GM19452 (cell line): ENCODE measurements at regions not wholly inside any gene's neighbourhood (a gene's known extent, or its start where the extent isn't known, plus 50 kb on each side); places are given as distances from the start of the nearest gene placed in this dataset.
A peak's percentile ranks its signal among the peaks of the same experiment; 100 is the strongest.

Experiments used
- ATAC-seq: cut with Tn5 transposase; IDR thresholded peaks from one replicate; pipeline ENCODE4 v1.9.1; 2021; ENCODE audit not compliant: unreplicated experiment

DNA sequence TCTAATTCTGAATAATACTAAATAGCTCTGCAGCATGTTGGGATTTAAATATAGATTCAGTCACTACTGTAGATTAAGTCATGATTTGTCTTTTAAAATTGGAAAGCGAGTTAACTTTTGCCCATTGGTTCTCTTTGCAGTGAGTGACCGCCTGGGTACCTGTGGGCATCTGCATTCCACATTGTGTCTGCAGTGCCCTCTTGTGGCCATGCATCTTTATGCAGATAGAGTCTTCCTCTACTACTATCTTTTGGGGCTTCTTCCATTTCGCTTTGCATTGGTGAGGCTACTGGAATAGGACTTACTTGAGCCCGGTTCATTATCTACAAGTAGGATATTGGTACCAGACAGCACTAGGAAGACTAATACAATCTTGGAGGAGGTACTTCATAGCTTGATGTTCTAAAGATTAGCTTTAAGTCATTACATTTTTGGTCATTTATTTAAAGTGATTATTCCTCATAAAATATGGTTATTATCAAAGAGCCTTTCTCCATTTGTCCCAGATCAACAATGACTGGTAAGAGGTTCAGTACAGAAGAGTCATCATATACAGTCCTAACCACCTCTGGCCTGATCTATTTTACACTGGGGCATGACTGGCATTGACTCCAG, 203.0 kb downstream of the SOCS6 start:
- peak; percentile 81 for ATAC-seq

DNA sequence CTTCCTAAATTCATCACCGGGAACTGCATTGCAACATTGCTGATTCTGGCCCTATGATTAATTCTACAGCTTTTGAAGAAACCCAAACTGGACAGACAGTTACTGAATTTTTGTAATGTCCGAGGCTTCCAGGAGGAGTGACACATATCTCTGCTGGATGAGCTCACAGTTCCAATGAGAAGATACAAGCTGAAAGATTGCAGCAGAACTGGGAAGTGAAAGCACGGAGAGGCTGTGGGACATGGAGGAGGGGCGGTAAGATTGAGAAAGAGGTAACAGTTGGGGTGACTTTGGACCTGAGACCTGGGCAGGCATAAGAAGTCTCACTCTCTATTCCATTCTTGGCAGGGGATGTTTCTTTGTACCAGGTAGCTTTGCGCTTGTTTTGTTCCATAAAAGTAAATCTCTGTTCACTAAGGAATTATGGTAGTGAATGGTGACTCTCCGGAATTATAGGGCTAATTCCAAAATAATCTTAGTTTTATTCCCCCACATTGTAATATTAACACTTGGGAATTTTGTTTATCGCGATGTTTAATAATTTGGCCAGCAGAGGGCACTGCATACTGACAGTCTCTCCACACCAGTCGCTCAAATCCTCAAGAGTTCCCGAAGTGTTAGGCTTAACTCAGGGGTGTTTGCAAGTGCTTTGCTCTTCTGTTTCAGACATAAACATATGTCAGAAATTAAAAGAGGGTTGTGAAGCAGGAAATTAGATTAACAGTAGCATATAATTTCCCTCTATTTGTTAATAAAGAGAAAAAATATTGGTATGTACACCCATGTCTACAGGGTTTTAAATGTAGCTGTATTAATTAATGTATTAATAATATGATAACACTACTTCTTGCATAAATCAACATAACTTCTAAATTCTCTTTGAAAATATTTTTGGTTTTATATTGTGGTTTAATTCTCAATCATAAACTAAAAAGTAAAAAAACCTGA, 201.4 kb downstream of the SOCS6 start:
- peak; percentile 44 for ATAC-seq

DNA sequence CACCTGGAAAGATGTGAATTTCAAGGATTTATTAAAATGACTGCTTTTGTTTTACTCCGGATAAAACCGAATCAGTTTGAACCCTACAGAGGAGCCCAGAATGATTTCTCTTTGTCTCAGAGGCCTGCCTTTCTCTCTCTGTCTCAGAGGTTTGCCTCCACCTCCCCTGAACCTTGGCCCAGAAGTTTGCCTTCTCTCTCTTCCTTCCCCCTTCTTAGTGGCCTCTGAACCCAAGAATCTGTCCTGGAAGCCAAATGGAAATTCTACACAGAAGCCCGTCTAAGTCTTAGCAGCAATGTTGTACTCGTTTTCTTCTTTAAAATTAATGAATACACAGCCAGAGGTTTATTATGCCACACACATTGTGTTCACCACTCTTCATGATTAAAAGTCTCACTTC, 200.7 kb downstream of the SOCS6 start:
- ATAC-seq: no peak

DNA sequence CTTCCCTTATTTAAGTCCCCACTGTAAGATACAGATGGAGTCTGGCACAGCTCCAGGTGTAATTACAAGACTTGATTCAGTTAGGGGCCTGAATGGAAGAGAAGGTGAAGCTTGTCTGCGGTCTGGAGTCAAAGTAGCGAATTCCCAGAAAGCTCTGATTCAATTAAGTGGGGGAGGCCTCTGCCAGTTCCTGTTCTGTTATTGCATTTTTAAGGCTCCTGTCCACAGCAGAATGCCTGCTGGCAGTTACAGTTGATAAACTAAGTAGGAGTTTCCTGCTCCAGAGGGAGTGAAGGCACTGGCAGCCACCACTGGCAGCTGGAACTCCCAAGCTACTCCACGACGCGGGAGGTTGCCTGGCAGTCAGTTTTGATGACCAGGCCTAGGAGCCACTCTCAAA, 181.1 kb downstream of the SOCS6 start:
- ATAC-seq: no peak

GRCh38 chr18:70468861-70469547, 180.2 kb downstream of the SOCS6 start:
- ATAC-seq: no peak

DNA sequence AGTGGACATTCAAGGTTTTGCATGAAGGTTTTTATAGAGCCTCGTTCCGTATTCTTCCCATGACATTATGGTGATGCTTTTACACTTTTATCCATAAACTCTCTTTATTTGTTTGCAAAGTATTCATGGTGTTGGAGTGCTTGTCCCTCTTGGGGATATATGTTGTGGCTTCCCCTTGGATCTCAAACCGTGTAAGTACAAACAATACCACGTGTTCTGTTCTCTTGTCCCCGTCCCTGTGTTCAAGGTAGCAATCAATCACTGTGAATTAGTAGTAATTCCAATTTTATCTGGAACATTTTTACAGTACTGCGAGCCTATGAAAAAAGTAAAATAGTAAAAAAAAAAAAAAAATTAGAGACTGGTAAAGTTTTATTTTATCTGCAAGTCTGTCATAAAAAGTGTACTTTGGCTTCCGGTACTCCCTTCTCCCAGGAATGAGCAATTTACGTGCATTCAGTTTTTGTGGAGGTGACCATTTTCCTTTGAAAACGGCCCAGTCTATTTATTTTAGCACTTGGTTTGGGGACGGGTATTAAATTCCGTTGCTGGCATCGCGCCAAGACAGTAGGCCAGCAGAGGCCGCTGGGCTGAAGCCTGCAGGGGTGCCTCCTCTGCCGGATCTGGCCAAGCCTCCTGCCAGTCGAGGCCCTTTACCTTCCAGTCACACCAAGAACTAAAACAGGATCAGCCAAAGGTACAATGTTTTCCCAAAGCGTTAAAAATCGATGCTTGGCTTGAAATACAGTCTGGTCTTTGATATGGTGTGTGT, 175.7 kb downstream of the SOCS6 start:
- no peak for ATAC-seq

DNA sequence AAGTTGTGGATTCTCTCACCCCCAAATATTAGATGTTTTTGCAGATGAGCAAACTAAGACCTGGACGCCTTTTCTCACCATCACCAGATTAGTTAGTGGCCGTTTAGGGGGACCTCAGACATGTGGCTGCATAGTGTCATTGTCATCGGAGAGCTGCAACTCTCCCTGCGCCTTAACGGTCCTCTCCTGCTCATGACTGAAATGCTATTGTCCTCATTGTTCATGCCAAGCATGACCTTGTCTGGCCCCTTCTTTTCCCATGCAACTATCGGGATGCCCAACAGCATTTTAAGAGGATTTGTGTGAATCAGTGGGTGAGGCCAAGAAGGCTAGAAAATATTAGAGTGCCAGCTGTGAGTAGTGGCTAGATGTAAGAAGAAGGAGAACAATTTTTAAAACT, 174.2 kb downstream of the SOCS6 start:
- no peak for ATAC-seq

- no peak for ATAC-seq
Observed at GRCh38 chr18:70462078-70462439, 173.2 kb downstream of the SOCS6 start.

DNA sequence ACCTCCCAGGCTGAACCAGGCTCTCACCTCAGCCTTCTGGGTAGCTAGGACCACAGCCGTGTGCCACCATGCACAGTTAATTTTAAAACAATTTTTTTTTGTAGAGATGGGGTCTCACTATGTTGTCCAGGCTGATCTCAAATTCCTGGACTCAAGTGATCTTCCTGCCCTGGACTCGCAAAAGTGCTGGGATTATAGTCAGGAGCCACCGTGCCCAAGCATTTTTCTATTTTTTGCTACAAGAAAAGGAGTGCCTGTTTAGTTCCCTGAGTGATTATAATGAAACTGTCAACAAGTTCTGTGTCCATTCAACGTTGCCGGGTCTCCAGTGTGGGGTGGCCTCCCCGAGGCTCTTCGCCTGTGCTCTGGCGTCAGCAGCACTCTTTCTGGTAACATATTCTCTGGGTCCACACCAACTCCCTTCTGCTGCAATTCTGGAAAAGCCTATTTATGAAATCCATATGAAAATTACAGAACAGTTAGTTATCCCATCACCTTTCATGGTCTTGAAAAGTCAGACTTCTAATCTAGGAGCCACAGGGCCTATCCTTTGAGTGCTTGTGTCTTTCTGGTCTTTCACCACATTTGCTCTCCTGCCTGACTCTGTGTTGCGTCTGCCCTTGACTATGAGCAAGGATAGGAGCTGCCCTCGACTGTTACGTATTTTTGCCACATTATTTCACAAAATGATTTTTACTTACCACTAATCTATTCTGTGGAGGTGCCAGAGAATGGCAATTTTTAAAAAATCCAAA, 172.7 kb downstream of the SOCS6 start:
- no peak for ATAC-seq

GRCh38 chr18:70459731-70460130, 170.9 kb downstream of the SOCS6 start:
- ATAC-seq: no peak

DNA sequence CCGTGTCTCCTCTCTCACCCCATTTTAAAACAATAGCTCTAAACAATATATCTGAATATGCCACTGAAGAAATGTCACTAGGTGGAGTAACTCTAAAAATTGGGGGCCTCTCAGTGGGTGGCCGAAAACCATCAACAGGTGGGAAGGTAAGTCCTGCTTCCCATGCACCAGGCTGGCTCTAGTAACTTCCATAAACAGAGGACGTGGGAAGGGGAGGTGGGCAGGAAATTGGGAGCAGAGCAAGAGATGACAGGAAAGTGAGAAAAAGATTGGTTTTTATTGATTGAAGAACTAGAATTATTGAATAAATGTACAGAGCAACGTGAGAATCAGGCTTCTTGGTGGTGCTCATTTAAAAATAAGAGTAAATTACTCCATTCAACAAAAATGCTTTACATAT, 170.4 kb downstream of the SOCS6 start:
- no peak for ATAC-seq

DNA sequence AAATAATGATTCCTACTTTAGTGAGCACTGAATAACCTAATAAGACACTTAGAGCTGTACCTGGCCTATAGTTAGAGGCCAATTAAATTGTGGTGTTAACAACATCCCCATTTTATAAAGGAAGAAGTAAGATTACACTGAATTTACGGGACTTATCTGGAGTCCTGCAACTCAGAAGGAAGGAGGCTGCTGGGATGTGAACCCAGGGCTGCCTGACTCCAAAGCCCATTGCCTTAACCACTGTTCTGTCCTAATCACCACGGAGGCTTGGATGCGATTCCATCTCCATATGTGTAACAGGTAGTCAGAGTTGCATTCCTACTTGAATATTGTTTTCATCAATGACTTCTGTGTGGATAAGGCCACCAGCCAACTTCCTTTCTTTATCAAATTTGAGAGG, 168.9 kb downstream of the SOCS6 start:
- ATAC-seq: no peak

DNA sequence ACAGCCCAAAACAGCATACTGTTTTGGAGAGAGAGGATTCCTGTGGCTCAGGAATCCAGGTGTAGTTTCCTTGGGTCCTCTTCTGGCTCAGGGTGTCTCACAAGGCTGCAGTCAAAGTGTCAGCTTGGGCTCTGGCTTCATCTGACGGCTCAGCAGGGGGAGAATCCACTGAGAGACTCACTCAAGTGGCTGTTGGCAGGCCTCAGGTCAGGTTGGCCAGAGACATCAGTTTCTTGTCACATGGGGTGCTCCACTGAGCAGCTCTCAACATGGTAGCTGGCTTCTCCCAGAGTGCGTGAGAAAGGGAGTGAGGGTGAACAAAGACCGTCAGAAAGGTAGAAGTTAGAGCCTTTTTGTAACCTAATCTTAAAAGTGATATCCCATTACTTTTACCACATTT, 168.4 kb downstream of the SOCS6 start:
- ATAC-seq: no peak

DNA sequence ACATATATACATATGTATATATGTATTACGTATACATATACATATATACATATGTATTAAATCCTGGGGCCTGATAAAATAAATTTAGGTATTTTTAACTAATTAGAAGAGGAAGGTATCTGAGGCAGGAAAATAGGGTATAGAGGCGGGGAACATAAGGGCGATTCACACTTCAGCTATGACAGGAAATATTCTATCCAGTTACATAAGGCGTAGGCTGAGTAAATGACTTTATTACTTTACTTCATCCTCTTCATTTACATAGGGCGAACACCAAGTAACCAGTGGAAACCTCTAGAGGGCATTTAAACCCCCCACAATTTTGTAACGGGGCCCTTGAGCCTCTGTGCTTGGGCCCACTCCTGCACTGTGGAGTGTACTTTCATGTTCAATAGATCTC, 167.5 kb downstream of the SOCS6 start:
- no peak for ATAC-seq

GRCh38 chr18:70455731-70456130, 166.9 kb downstream of the SOCS6 start:
- ATAC-seq: no peak

DNA sequence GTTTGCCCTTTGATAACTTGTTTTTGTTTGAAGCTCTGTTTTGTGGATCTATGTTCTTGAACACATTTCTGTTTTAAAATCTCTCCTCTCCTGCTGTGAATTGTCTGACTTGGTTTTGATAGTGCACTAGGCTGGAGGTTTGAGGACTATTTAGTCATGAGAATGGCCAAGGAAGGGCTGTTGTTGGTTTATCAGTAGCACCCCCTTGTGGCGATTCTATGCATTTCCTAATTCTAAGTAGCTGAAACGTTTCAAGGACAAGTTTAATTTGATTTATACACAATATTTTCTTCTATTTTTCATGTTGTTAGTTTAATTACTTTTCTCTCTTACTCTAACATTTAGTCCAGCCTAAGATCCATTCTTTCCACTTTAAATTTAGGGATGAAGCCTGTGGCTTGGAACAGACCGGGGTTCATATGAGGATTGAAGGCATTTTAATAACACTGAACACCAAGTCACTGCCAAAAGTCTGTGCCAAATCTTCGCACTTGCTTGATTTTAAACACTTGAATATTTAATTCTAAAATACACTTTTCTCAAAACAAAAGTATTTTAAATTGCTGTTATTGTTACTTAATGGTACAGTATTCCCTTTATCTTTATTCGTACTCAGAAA, 166.0 kb downstream of the SOCS6 start:
- peak; percentile 74 for ATAC-seq

DNA sequence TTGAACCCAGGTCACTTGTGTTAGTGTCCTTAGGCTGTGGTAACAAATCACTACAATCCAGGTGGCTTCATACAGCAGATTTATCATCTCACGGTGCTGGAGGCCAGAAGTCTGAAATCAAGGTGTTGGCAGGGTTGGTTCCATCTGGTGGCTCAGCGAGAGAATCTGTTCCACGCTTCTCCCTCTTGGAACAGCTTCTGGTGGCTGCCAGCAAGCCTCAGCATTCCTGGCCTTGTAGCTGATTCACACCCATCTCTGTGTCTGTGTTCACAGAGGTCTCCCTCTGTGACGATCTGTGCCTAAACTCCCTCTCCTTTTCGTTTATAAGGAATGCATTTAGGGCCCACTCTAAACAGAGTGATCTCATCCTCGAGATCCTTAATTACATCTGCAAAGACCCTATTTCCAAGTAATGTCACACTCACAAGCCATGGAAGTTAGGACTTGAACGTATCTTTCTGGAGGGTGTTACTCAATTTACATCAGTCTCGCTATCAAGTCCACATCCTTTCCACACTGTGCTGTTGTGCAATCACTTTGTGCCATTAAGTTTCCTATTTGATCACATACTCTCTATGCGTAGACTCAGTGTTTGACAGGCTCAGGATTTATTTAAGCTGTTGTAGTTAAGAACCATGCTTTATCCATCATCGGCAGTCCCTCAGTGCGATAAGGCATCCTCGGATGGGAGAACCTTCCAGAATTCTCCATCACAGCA, 164.4 kb downstream of the SOCS6 start:
- ATAC-seq: no peak

GRCh38 chr18:70452501-70452900, 163.7 kb downstream of the SOCS6 start:
- ATAC-seq: no peak
